ENCODE measurements at regions not wholly inside any gene's neighbourhood (a gene's known extent, or its start where the extent isn't known, plus 50 kb on each side); places are given as distances from the start of the nearest gene placed in this dataset.

DNA sequence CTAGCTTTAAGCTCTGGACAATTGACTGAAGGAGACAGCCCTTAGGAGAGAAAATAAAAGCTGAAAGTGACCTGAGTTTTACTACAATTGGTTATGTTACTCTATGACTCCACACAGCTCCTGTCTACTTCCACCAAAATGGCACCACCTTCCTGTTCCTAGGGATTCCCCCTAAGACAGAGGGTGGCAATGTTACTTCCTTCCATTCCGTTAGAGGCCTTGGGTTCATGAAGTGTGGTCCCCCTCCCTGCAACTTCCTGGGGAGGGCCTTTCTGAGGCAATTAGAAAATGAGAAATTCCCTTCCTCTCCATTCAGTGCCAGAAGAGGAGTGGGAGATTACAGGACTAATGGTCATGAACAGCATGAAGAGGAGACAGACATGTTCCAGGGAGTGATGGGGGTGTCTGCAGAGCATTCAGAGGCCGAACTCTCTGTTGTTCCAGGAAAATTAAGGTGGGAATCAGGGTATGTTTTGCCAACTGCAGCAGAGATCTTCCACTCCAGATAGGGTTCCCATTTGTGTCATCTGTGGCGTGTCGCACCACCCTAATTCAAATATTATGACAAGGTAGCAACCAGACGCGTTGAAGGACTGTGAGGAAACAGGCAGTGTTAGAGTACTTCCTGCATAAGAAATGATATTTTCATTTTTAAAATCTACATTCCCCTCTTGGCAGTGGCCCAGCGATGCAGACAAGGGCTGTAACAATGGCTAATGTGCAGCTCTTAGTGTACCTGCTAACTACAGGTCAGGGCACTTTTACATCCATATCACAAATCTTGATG, 53.1 kb upstream of the TRIM67 start:
- no peak for DNase-seq (ENCODE audit: low read depth)

DNA sequence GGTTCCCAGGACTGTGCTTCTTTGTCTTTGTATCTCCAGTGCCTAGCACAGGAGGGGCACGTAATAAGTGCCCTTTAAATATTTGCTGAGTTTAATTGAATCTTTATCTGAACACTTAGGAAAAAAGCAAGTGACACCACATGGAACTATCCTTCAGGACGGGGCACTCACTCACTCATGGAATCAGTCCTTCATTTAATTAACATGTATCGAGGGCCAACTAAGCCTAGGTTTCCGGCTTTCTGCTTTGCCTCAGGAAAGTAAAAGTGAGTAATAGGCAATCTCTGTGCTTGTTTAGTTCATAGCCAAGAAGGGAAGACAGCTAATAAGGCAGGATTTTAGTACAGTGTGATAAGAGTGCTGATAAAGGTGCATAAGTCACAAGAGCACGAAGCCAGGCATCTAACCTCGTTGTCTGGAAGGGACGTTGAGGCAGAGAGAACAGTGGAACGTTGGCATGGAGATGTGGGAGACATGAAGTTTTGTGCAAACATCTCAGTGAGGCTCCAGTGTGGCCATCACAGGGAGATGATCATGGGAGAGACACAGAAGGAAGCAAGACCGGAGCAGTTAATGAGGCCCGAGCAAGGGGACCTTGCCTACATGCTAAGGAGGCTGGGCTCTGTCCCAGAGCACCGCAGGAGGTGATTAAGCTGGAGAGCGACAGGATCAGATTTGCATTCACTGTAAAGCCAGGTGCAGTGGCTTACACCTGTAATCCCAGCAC, 54.1 kb upstream of the TRIM67 start:
- no peak for DNase-seq (ENCODE audit: low read depth)

DNA sequence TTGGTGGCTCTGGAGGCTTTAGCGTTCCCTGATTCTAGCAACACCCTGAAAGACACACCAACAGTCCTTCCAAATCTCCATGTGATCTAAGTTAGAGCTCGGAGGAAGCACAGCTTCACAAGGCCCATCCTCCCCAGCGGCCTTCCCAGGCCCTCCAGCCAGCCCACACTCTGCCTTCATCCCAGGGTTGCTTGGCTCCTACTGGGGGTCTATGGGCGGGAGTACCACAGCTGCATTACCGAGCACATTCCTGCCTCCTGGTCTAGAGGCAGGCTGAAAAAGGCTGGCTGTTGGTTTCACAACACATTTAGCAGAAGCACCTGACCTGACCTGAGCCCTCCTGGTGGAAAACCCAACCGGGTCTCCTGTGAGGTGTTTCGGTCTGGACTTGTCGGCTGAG, 54.7 kb upstream of the TRIM67 start:
- no peak for DNase-seq (ENCODE audit: low read depth)

DNA sequence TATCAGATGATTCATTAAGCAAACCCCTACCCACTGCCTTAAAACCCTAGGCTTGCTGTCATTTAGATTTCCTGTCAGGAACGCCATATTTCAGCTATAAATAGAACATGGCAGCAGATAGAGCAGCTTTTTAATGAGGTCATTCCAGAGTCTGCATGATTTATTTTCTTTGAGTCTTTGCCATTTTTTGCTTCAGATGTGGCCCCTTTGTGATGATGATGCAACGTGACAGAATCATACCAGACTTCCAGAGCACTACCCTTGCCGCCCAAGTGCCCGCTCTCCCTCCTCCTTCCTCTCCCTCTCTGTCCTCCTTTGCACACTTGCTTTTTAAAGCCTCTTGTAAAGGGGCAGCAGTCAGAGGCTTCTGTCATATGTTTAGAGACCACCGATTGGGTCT, 55.5 kb upstream of the TRIM67 start:
- peak; percentile 62 for DNase-seq (ENCODE audit: low read depth)

DNA sequence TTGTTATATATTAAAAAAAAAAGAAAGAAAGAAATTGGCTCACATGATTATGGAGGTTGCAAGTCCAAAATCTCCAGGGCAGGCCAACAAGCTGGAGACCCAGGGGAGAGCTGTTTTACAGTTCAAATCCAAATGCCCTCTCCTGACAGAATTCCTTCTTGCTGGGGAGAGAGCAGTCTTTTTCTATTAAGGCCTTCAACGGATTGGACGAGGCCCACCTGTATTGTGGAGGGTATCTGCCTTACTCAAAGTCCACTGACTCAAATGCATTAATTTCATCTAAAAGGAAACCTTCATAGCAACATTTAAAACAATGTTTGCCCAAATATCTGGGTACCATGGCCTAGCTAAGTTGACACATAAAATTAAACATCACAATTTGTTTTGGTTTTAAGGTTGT, 56.9 kb upstream of the TRIM67 start:
- no peak for DNase-seq (ENCODE audit: low read depth)

DNA sequence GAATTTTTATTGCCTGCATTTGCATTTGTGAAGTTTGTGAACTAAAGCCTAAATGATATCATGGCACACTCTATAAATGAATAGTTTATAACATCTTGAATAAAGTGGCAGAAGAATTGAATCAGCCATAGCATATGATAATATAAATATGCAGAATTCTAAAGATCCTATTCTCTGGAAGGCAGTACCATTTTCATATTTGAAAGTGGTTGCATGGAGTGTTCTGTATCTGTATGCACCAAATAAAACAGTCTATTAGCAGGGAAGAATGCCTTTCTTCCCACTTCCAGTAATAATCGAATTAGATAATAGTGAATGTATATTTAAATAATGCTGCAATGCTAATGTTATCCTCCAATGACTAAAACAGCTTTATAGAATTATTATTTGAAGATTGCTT, 57.9 kb upstream of the TRIM67 start:
- DNase-seq (ENCODE audit: low read depth) = no peak

DNA sequence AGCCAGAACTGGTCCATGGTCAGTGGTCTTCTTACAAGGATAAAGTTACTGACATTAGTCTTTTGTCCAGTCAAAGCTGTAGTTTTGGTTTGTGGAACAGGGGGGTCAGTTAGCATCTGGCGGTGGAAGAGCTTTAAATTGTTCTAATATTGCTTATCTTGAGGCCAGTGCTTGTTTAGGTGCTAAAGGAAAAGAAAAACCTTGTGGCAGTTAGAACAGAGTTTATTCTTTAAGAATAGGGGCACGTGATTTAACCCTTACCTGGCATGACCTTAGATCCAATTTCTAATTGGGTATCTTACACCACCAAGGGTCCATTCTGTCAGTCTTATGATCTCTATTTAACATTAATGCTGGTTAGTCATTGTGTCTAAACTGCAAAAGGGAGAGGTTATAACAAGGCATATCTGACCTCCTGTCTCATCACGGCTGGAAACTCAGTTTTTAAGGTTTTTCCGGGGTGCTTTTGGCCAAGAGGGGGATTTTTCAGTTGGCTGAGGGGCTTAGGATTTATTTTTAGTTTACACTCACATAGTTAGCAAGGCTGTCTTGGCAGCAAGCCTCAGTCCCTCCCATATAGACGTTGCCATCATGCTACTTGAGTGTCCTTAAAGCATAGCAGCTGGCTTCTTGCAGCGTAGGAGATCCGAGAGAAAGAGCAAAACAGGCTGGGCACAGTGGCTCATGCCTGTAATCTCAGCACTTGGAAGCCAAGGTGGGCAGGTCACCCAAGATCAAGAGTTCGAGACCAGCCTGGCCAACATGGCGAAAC, 60.1 kb upstream of the FAM89A start:
- DNase-seq (ENCODE audit: low read depth) = no peak

DNA sequence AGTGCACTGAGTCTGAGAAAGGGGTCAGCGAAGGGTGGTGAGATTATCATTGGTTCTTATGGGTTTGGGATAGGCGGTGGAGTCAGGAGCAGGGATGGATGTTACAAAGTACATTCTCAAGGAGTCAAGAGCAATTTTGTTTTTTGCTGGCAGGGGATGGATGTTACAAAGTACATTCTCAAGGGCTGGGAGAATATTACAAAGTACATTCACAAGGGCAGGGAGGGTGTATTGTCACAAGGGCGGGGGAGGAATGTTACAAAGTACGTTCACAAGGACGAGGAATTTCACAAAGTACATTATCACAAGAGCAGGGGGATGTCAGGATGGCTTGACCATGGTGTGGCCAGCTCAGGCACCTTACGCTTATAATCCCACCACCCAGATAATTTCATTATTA, 59.3 kb upstream of the FAM89A start:
- DNase-seq (ENCODE audit: low read depth) = no peak

DNA sequence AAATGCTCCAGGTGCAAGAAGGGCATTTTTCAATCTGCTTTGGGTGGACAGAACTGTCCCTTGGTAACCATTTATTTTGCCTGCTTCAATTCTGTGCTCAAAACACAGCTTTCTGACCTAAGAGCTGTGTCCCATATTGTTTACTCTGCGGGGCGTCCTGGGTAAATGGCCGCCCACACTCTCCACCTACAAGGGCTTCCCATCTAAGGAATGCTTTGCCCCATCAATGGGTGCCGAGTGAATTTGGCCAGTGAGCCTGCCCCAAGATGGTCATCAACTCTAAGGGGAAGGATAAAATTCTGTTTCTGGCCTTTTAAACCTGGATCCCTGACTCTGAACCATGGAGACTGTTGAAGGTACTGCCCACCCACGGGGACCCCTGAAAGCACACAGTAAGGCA, 55.5 kb upstream of the FAM89A start:
- DNase-seq (ENCODE audit: low read depth) = no peak

DNA sequence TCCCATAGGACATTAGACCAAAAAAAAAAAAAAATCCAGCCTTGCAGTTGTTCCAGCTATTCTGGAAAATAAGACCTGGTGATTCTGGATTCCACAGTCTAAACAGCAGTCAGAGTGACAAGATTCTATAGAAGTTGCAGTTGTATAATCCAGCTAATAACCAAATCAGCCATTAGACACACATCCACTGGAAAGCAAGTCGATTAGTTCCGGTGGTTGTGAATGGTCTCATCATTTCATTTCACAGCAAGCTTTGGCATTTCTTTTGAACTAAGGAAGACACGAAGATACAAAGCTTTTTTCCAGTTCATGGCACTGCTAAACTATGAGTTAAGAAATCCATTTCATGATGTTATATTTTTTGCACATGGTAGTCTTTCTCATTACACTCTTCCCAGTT, 54.4 kb upstream of the FAM89A start:
- DNase-seq (ENCODE audit: low read depth) = no peak

DNA sequence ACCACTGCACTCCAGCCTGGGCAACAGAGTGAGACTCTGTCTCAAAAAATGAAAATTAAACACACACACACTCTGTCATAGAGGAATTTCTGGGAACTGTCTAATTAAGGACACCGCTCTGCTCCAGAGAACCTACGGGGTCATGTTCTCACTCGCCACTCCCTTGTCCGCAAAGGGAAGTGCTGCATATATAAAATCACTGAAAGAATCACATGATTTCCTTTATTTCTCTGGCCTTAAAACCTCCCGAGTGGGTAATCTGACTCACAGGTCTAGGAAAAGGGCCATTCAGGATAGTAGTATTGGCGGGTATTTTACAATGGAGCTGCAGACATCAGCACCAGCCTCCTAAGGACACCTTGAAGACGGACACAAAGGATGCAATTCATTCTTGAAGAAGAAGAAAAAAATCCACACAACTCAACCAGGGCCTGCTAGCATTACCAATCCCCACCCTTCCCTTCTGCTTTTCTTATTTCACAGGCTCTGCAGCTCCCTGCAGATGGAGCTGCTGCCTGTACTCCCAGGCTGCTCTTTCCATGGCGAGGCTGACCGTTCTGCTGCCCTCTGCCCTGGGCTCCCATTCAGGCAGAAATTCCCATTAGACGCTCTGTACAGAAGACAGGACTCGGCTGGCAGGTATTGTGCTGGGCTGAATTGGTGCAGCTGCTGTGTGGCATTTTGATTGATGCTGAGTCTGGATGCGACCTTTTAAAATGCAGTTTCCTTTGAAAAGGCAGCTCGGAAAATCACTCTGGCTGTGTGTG, 53.3 kb upstream of the FAM89A start:
- no peak for DNase-seq (ENCODE audit: low read depth)

DNA sequence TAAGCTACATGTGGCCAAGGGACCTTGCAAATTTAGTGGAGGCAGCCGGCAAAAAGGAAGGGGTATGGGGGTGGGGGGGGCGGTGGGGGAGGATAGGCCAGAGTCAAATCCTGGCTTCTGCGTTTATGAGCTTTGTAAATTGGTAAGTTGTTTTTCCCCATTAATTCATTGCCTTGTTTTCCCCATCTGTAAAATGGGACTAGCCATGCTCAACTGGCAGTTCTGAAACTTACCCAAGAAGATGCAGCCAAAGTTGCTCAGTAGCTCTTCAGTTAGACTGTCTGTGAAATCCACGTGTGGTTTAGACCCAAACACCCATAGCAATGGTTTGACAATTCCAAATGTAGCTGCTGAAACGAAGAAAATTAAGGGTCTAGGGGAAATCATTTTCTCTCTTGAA, 52.3 kb upstream of the FAM89A start:
- DNase-seq (ENCODE audit: low read depth) = no peak

DNA sequence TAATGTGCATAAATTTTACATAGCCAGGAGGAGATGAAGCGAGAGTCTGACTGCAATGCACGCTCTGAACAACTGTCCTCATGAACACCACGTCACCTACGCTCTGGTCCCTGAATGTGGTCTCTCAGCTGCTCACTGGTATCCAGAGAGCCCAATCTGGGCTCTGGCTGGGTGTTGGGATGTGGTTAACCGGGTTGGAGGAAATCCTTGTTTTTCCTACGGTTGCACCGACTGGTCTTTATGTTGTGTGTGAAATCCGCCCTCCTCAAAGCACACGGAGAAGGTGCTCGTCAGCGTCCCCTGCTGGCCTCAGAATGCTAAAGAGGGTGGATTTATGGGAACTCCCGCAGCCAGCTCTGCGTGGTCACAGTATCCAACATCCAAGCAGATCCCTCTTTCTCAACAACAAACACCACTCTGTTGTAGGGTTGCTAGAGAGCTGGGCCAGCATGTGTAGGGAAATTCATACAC, 51.8 kb upstream of the FAM89A start:
- no peak for DNase-seq (ENCODE audit: low read depth)

DNA sequence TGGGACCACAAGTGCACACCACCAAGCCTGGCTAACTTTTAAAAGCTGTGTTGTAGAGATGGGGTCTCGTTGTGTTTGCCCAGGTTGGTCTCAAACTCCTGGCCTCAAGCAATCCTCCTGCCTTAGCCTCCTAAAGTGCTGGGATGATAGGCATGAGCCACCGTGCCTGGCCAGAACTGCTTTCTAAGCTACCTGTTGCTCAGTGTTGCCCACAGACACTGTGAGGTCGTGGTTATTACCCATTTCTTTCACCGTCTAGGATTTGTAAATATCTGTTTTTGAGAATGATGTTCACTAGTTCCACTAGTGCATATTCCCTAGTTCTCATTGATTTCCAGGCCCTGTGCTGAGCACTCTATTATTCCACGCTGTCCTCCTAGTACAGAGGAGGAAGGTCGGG, 51.4 kb upstream of the FAM89A start:
- DNase-seq (ENCODE audit: low read depth) = no peak
